GM12864 (cell line): ENCODE measurements at regions not wholly inside any gene's neighbourhood (a gene's known extent, or its start where the extent isn't known, plus 50 kb on each side); places are given as distances from the start of the nearest gene placed in this dataset.

Experiments
- DNase-seq: peaks from one replicate; pipeline ENCODE4 v3.0.0-alpha.2; 2011; ENCODE audit warnings: low read depth
- H3K4me3 ChIP-seq: 2 replicates; pipeline ENCODE4 v1.5.1; 2011; ENCODE audit warnings: mild to moderate bottlenecking, low read depth, low read length, control low read depth
- TF ChIP-seq, protein P1 (sequence below): IDR thresholded peaks from 2 replicates; pipeline ENCODE4 v1.5.1; 2011; ENCODE audit warnings: low read depth, mild to moderate bottlenecking, moderate library complexity, low read length, control low read depth, inconsistent platforms; ENCODE audit errors: missing control alignments

DNA sequence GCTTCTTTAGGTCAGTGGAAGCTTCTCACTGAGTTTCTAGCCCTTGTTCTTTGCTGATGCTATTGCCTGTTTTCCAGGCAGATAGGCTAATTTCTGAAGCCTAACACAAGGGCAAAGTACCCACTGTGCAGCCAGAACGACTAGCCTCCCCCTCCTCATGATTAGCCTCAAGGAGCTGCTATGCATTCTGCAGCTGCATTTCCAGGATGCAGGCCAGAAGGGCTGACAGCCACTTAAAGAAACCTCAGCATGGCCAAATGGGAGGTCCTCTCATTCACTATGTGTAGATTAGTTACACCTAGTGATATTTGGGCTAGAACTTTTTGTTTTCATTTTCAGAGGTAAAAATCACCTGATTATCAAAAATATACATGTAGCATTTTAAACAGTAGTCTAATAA is 216.0 kb downstream of the RAD51AP2 start:
- no peak overlapping the region for H3K4me3 ChIP-seq
- DNase-seq, result no peak
- TF ChIP-seq, protein P1, sequence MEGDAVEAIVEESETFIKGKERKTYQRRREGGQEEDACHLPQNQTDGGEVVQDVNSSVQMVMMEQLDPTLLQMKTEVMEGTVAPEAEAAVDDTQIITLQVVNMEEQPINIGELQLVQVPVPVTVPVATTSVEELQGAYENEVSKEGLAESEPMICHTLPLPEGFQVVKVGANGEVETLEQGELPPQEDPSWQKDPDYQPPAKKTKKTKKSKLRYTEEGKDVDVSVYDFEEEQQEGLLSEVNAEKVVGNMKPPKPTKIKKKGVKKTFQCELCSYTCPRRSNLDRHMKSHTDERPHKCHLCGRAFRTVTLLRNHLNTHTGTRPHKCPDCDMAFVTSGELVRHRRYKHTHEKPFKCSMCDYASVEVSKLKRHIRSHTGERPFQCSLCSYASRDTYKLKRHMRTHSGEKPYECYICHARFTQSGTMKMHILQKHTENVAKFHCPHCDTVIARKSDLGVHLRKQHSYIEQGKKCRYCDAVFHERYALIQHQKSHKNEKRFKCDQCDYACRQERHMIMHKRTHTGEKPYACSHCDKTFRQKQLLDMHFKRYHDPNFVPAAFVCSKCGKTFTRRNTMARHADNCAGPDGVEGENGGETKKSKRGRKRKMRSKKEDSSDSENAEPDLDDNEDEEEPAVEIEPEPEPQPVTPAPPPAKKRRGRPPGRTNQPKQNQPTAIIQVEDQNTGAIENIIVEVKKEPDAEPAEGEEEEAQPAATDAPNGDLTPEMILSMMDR, result no peak

DNA sequence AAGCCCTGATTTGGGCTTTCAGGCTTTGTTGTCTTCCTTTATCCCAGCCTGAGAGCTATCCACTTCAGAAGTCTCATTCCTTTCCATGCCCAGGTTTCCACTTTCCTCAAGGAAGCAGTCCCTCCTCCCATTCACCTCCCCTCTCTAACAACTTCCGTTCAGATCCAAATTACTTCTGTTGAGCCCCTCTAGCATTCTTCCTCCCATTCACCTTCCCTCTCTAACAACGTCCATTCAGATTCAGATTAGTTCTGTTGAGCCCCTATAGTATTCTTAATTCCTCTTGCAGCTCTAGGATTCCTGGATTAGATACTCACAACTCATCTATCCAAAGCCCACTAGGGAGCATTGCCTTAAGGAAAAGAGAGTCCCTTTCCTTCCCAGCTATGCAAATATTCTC is 216.8 kb downstream of the RAD51AP2 start:
- TF ChIP-seq, protein P1, result no peak
- no peak for DNase-seq
- no peak overlapping the region for H3K4me3 ChIP-seq

DNA sequence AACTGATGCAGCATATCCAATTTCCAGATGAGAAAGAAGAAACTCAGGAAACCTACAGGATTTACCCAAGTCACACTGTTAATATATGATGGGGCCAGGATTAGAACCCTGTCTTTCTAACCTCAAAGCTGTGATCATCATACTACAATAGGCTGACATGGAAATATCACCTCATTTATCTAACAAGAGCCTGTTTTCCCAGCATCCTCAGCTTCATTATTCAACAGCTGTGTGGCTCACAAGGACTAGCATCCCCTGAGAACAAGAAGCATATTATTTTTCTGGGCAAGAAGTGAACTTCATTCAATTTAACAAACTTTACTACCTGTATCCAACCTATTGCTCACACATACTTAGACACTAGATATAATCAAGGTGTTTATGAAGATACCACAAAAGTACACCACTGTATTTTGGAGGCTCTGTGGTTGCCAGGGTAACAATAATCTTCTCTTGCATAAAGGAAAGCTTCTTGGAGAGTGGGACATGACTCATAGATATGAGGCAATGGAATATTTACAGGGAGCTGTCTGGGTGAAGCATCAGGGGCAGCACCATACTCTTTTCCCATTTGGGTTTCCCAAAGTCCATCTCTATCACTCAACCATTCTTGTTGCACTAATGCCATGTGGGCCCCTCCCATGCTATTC is 218.2 kb downstream of the RAD51AP2 start:
- TF ChIP-seq, protein P1, result no peak
- DNase-seq, result no peak
- no peak overlapping the region for H3K4me3 ChIP-seq

DNA sequence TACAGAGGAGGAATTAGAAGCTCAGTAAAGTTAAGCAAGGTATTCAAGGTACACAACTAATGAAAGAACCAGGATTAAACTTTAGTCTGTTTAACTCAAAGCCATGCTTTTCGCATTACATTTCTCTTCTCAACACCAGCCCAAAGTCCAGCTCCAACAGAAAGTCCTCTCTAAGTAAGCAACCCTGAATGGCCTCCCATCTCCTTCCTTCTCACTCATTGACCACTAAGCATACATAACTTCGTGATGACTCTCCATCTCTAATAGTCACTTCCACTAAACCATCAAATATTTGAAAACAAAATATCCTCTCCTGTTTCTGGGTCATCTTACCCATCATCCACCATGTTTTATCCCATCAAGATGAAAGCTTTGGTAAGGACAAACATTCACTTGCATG is 219.8 kb downstream of the RAD51AP2 start:
- no peak overlapping the region for H3K4me3 ChIP-seq
- TF ChIP-seq, protein P1, result no peak
- DNase-seq, result no peak

DNA sequence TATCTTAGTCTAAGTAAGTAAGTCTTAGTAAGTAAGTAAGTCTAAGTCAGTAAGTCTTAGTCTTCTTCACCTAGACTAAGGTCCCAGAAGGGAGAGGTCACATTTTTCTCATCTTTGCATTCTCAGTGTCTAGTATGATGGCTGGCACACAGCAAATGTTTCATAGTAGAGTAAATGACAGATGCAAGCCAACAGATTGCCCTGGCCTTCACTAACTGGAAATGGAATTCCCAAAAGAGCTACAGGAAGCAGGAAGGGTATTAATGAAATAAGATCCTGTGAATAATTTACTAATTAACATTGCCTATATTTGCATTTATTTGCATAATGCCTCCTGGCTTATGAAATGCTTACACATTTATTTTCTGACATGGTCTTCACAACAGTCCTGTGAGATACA is 221.6 kb downstream of the RAD51AP2 start:
- TF ChIP-seq, protein P1, result no peak
- DNase-seq, result no peak
- no peak overlapping the region for H3K4me3 ChIP-seq

DNA sequence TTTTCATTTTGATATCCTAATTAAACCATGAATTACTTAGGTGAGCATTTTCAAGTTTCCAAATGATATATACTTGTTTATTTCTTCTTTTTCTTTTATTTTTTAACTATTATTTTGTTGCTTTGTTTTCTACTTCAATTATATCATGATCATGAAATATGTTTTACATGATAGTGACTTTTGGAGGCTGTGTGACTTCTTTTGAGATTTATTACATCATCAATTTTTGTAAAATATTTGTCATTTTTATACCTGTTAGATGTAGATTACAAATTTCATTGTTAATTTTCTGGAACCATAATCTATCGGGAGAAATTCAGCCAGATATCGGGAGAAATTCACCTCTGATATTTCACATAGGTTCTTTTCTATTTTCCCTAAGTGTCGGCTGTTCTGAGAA is 228.6 kb downstream of the RAD51AP2 start:
- H3K4me3 ChIP-seq, result no peak overlapping the region
- TF ChIP-seq, protein P1, result no peak
- DNase-seq, result no peak

DNA sequence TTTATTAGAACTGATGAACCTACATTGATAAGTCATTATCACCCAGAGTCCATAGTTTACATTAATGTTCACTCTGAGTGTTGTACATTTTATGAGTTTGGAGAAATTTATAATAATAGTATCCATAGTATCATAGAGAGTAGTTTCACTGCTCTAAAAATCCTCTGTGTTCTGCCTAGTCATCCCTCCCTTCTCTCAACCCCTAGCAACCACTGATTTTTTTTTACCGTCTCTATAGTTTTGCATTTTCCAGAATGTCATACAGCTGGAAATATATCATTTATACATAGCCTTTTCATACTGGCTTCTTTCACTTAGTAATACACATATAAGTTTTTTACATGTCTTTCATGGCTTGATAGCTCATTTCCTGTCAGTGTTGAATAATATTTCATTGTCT is 231.1 kb downstream of the RAD51AP2 start:
- H3K4me3 ChIP-seq, result no peak overlapping the region
- DNase-seq, result no peak
- TF ChIP-seq, protein P1, result no peak
